GOT3 (cell line): ENCODE measurements at regions not wholly inside any gene's neighbourhood (a gene's known extent, or its start where the extent isn't known, plus 50 kb on each side); places are given as distances from the start of the nearest gene placed in this dataset.

ENCODE experiments used
- DNase-seq: peaks from one replicate; lab custom pipeline; 2025; ENCODE audit warnings: mixed read lengths; lab: John Stamatoyannopoulos, UW

DNA sequence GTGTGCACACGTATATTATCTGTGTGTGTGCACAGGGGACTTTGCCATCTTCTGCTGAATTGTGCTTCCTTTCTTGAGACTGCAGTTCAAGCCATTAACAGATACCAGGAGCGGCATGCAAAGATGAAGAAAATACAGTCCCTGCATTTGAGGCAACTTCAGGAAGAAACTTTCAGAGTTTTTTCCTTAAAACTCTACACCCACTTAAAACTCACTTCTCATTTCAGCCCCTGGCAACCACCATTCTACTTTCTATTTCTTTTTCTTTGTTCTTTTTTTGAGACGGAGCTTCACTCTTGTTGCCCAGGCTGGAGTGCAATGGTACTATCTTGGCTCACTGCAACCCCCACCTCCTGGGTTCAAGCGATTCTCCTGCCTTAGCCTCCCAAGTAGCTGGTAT is 448.9 kb upstream of the ZMIZ1 start:
- no peak for DNase-seq

DNA sequence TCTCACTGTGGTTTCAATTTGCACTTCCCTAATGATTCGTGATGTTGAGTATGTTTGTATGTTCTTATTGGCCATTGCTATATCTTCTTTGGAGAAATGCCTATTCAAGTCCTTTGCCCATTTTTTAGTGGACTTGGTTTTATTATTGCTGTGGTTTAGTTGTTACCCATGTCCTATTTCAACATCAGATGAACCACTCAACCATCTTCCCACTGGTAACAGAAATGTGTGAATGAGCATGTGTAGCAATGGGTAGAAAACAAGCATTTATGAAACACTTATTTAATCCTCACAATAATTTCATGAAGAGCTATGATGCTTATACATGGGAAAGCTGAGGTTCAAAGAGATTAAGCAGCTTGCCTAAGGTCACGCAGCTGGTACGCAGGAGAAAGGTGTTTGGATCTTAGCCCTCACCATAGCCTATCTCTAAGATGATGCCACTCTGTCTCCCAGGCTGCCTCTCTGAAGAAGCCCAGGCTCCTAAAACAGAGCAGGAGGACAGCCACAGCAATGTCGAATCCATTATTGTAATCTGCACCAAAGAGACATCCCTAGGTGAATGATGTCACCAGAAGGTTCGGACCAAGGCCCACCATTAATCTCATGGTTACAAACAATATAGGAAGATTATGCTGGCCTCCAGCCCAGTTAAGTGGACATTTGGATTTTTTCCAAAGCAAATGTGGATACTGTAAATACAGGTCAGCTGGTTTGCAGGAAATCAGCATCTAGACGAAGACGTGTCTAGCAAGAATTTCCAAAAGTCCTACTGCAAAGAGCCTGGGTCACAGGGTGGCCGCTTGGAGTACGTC is 447.6 kb upstream of the ZMIZ1 start:
- no peak for DNase-seq

DNA sequence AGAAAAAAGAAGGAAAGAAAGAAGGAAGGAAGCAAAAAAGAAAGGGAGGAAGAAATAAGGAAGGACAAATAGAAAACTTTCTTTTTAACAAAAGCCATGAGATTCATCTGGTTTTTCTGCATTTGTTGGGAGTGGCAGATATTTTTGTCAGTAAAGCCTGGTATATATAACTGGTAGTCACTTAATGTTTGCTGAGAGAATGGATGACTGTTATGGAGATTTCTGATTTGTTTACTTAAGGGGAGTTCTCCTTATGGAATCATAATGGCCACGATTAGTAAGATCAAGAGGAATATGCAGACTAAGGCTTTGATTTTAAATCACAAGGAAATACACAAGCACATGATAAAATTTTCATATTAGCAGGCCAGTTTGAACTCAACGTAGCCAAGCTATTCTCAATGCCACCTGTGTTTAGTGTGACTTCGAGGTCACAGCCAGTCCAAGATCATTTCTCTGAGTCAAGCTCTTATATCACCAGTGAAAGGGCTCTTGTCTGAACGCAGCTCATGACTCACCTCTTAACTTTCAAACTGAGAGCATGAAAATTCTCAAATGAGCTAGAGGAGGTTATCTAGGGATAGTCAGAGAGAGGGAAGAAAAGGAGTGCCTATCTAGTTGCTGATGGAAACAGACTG is 445.1 kb upstream of the ZMIZ1 start:
- DNase-seq: no peak

DNA sequence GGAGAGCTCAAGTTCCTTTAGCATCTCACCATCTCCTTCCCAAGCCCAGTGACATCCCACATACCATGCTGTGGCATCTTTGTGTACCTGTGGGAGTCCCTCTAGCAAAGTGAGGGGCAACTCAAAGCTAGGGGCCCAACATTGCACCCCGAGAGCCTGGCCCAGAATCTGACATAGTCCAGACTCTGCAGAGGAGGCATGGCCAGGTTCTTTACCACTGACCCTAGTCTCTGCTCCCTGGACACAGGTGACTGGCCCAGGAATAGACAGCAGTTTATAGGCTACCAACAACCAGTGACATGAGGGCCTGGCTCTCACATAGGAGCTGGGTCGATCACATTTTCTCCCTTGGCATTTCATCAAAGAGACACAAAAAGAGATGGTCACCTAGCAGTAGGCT is 444.0 kb upstream of the ZMIZ1 start:
- DNase-seq: no peak

DNA sequence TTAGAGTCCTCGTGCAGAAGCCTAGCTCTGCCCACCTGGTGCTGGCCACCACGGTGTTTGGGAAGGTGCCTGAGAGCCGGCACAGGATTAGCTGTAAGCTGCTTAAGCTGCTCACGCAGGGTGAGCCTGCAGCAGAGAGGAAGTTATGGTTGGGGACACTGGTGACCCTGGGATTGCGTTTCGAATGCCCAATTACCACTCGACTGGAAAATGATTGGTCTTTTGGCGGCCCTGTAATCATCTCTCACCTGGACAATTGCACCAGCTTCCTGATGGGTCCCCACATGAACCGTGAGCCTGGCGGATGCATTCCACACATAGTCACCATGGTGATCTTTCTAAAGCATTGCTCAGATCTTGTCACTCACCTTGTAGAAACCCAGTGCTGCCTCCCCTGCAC is 442.3 kb upstream of the ZMIZ1 start:
- no peak for DNase-seq

DNA sequence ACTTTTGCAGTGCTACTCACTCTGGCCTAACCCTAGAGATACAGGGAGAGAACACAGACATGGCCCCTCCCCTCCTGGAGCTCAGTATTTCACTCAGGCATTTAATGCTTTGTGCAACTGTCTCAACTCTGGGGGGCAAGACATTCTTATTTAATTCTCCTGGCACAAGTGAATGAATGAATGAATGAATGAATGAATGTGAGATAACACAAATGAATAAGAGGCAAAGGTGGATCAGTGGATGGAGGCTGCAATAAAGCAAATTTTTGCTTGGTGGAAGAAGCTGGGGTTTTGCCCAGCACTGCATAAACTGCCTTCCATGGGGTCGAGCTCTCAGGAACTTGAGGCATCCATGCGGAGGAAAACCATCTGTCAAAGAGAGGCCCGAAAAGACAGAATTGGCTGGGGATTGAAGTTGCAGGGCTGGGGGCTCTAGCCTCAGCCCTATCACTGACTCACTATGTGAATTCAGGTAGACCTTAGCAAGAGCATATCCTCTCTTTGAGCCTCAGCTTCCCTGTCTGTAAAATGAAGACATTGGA is 441.4 kb upstream of the ZMIZ1 start:
- DNase-seq: no peak

DNA sequence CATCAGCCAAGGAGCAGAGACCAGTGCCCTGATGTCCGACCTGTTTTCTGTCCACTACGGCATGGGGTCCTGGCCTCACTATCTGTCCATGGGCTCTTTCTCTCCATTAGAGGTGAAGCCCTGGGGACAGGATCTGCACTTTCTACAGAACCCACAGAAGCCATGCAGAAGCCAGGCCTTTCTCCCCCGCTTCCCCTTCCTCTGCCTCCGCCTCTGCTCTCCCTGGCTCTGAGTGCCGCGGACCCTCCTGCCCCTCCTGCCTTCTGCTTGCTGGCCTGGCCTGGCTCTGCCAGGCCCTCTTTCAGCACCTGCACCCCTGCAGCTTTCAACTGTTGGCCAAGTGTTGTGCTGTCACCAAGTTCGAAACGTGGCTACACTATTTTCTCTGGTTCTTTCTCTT is 439.8 kb upstream of the ZMIZ1 start:
- DNase-seq: no peak

DNA sequence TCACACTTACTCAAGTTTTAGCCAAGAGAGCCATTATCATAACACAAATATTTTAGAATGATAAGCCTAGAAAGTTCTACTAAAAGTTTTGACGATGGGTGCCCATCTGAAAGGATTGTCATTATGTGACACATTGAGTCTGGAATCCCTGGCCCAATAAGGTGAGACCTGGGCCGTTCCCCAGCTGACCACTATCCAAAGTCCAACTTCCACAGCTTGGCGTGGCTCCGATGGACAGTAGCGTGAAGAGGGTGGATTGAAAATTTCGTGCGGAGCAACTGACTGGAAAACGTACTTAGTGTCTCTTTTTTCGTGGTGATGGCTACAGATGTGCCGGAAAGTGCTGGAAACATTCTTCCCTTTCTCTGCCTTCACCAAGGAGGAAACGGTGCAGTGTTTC is 439.0 kb upstream of the ZMIZ1 start:
- DNase-seq: no peak

DNA sequence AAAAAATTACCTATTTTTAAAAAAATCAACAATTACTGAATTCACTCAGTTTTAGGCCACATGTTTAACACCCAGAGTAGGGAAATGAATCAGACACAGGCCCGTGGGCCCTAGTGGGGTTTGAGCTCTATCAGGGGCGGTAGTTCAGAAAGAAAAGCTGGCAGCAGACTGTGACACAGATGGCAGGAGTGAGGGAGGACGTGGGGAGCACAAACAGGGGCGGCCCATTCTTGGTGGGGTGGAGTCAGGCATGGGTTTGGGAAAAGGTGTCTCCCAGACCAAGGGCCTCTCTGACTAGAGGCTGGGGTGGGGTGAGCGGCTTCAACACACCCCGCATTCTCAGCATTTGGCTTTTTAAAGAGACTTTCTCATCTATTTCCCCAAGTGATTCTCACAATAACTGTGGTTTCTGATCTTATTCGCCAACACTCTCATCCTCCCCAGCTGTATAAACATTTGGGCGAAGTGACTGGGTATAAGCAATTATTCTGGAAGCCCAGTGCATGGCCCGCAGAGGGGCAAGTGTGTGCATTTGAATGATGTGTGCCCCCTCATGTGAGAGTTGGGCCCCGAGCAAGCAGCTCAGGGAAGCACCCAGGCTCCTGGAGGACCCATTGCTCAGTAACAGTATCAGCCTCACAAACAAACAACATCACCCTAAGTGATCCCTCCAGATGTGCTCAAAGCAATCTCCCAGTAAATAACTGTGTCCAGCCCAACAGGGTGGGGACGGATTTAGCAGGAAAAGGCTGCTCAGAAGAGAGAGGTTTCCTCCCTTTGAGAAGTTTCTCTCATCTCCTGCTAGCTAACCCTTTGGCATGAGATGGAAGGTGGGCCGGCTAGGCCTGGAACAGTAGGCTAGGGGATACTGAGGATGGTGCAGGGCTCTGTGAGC is 437.6 kb upstream of the ZMIZ1 start:
- DNase-seq: no peak

DNA sequence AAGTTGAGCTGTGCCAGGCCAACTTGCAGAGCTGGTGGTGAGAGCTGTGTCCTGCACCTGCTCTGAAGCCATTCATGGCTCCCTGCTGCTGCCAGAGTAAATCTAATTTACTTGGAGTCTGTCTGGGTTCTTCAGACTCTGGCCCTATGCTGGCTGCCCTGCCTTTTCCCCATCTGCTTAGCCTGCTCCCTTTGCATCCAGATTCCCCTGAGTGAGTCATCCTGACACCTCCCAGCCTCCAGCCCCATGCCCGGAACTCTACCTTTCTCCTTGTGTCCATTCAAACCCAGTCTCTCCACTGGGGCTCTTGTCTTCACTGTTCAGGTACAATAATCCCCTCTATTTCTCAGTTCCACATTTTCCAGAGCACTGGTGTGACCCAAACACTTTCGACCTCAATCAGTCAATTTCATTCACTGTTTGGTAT is 434.4 kb upstream of the ZMIZ1 start:
- no peak for DNase-seq

DNA sequence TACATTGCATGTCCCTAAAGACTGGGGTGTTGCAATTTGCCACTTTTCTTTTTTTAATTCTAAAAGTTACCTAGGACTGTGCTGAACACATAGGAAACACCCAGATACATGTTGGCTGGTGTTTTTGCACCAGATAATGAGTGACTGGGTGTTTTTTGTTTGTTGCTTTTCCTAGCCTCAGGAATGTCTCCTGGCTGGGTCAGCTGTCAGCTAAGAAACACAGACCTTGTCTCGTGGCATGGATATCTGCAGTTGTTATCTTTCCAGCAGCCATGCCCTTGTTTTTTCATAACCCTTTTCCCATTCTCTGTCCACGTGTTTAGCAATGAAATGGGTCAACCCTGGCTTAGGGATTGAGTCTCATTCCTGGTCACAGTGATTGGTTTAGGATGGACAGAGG is 433.9 kb upstream of the ZMIZ1 start:
- DNase-seq: no peak

DNA sequence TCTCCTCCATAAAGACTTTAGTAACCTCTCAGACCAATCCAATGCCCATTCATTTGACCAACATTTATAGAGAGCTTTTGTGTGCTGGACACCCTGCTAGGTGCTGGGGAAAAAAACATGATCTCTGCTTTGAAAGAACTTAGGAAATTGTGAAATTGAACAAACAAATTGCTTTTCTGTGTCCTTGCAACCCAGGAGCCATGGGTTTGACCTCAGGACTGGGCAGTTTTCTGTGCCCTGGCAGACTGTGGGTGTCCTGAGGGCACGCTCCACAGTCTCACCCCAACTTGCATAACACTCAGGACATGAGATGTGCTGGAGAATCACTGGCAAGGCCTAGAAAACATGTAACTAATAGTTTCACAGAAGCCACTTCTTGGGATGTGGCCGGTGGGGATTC is 429.1 kb upstream of the ZMIZ1 start:
- DNase-seq: no peak

DNA sequence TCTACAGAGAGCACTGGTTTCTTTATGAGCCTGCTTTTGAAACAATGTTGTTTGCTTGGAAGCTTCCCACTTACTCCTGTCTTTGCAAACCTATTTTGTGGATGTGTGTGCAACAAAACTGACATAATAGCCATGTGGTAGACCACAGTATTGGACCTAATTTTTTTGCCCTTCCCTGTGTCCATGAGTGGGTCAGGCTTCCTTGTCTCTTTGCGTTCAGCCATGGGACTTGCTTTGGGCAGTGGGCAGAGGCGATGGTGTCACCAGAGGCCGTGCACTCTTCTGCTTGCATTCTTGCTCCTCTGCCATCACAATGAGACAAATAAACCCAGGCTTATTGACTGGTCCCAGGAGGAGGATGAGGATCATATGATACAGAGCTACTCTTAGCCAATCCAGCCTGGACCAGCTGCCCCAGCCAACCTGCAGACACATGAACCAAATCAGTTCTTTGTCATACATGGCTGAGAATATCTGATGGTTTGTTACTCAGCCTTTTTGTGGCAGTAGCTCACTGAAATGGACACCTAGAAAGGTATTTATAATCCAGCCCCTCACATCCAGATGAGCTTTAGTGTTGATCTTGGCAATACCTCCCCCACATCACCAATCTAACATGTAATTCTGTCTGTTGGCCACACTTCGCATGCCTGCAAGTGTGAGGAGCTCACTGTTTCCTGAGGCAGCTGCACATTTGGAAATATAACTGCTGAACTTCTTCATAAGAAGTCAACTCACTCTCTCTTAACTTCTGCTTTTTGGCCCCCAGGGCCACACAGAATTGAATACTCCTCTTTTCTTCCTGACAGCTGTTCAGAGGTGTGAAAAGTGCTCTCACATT is 427.8 kb upstream of the ZMIZ1 start:
- no peak for DNase-seq

DNA sequence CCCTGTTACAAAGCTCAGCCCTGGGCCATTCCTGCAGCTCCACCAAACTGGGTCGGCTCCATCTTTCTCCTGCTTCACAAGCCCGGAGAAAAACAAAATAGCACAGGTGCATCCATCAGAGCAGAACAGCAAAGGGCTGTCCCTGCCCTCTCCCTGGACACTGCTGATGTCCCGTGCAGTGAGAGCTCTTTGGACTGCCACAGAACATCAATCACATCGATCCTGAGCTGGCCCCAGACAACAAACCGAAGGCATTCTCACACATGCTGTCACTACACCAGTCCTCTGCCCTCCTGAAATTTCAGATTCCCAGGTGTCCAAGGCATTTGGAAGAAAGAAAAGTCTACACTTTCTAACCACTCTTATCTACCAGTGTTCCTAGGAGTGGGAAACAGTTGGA is 427.1 kb upstream of the ZMIZ1 start:
- DNase-seq: no peak

DNA sequence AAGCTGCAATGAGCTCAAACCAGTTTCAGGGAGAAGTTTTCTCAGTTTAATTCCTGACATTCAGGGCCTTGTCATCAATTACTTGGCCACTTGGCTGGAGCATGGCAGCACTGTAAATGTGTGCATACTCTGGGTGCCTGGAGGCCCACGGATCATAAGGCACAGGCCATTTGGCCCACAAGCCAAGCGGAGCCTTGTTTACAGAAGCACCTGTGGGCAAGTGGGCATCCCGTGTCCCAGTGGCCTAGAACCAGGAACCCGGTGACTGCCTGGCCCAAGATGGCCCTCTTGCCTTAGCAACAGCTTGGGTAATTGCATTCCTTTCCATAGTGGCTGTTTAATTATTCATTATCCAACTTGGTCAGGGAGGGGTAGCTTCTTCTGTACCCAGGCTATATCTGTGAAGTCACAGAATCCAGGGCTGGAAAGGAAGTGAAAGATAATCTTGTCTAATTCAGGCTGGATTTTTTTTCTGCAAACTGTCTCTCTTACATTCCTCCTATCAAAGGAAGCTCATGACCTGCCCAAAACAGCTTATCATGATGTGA is 426.4 kb upstream of the ZMIZ1 start:
- DNase-seq: no peak

DNA sequence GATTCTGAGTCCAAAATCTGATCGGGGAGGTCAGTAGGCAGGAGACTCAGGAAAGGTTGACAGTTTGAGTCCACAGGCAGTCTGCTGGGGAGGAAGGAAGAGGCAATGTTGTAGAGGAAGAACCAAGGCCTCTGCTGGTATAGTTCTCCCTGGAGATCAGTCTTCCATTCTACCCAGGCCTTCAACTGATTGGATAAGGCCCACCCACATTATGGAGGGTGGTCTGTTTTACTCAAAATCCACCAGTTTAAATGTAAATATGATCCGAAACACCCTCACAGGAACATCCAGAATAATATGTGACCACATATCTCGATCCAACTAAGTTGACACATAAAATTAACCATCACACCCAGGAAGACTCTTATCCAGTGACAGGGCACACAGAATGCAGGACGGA is 425.3 kb upstream of the ZMIZ1 start:
- no peak for DNase-seq

DNA sequence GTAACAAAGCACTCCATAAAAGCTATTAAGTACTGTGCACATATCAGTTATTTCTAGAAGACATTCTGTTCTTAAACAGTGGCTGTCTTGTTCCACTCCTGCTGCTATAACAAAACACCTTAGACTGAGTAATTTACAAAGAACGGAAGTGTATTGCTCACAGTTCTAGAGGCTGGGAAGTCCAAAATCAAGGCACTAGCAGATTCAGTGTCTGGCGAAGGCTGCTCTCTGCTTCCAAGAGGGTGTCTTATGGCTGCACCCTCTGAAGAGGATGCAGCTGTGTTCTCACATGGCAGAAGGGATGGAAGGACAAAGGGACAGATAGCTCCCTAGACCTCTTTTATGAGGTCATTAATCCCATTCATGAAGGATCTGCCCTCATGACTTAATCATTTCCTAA is 424.2 kb upstream of the ZMIZ1 start:
- DNase-seq: no peak

DNA sequence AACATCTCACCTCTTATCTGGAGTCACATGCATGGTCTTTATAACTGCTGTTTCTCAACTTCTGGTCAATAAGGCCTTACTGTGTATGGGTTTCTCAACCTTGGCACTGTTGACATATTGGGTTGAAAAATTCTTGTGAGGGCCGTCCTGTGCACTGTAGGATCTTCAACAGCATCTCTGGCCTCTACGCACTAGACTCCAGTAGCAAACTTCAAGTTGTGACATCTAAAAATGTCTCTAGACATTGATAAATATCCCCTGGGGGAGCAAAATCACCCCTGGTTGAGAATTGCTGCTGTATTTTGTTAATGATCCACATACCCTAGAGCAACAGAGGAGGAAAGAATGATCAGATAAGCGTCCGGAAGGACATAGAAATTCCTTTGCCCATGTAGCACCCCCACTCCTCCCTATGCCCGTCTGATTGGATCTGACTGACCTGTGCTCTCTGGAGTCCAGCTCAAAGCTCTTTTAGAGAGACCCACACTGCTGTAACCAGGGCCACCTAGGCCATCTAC is 423.5 kb upstream of the ZMIZ1 start:
- DNase-seq: no peak

DNA sequence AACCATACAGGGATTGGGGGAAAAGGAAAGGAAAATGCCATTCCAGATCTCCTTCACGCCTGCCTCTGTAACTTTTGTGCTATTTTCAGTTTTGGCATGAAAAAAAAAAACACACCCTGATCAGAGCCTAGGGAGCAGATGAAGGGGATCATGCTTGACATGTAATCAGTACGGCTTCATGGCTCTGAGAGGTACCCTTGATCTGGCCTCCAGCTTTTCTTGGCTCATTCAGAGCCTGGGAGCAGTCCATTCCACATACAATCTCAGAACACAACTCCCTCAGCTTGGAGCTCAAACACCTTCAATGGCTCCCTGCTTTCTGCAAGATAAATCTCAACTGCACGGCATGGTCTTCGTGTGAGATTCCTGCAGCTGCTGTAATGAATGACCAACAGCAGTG is 422.8 kb upstream of the ZMIZ1 start:
- DNase-seq: no peak

DNA sequence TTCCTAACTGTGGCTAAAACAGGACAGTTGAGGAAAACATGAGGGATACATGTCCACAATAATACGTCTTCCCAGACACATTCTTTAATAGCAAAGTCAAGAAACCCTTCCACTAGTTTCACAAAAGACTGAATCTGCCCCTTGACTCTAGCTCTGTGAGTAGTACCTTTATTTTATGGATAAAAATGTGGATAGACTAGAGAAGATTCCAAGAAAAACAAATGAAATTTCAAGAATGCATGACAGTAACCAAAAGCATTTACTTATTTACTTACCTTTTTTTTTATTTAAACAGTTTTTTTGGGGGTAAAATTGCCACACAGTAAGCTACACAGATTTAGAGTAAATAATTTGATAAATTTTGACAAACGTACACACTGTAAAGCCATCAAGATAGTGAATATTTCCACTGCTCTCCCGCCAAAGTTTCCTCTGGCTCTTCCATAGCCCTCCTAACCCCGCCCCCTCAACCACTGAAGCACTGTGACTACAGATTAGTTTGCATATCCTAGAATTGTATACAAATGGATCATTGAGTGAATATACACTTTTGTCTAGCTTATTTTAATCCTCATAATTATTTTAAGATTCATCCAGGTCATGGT is 420.4 kb upstream of the ZMIZ1 start:
- DNase-seq: no peak

DNA sequence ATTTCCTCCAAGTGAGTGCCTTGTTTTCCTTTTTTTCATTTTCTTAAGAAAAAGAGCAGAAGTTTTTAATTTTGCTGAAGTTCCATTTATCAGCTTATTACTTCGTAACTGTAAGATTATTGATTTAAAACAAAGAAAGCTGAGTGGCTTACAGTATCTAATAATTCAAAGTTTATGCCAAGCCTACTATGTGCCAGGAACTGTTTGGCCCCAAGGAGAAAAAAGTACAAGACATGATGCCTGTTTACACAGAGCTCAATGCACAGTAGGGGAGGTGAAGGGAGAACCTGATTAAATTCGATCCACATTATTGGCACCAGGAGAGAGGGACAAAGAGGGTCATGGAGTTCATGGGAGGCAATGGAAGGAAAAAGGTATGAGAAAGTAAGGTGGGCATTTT is 419.3 kb upstream of the ZMIZ1 start:
- DNase-seq: no peak
